HCT116 (cell line): ENCODE measurements at regions not wholly inside any gene's neighbourhood (a gene's known extent, or its start where the extent isn't known, plus 50 kb on each side); places are given as distances from the start of the nearest gene placed in this dataset.

Experiments
- ATAC-seq: fragments of 200-7000 bp; cut with Tn5 transposase; 2 replicates; pipeline ENCODE4 v1.9.1; 2020; ENCODE audit warnings: mild to moderate bottlenecking, moderate library complexity
- BruUV-seq: library from RNA; stranded (reverse); fragments of 400-500 nt; replicated peaks from 2 replicates; lab custom pipeline; 2021; lab: Mats Ljungman, UMichigan
- CTCF ChIA-PET: fragments of 300-600 bp; sonication (Branson Sonifier 250); formaldehyde crosslinking; loops from one replicate; lab custom pipeline; 2021; ENCODE audit warnings: antibody characterized with exemption; lab: Charles Lee
- POLR2A ChIA-PET: fragments of 300-600, 350-600 bp; sonication (Branson Sonifier 250); formaldehyde crosslinking; loops from one replicate; lab custom pipeline; 2021; ENCODE audit warnings: antibody characterized with exemption; lab: Charles Lee
- RAD21 ChIA-PET, 2 experiments: fragments of 300-600 bp; sonication (Branson Sonifier 250); formaldehyde crosslinking; loops; one replicate each; lab custom pipeline; 2023; ENCODE audit warnings: low total read pairs in 2 of 2; ENCODE audit not compliant: uncharacterized antibody in 2 of 2, unreplicated experiment in 2 of 2, low non-redundant PET in 1 of 2; lab: Charles Lee
- DNase-seq: peaks from one replicate; pipeline ENCODE4 v3.0.0-alpha.2; 2010; ENCODE audit warnings: low read depth, low spot score
- H2AFZ ChIP-seq: fragments of 200-600 bp; shearing (Covaris generic), sonication (generic); 2 replicates; pipeline ENCODE4 v1.6.1; 2017; ENCODE audit warnings: low read depth, mixed run types, mixed read lengths, antibody characterized with exemption, low read length; ENCODE audit not compliant: poor library complexity, severe bottlenecking
- H3K27ac ChIP-seq: 2 replicates; pipeline ENCODE4 v1.5.1; 2012; ENCODE audit warnings: low read depth, low read length
- H3K27me3 ChIP-seq: fragments of 200-600 bp; sonication (generic); 2 replicates; pipeline ENCODE4 v1.6.1; 2016; ENCODE audit warnings: mixed run types, low read length, mixed read lengths; ENCODE audit not compliant: insufficient read depth
- H3K36me3 ChIP-seq, 2 experiments: fragments of 200-500 bp in 1 of 2; fragments of 200-600 bp in 1 of 2; sonication (Bioruptor generic) in 1 of 2; sonication (generic) in 1 of 2; 2 replicates each; pipeline versions ENCODE4 v1.5.1 to v1.6.1; 2014 to 2016; ENCODE audit warnings: low read length in 2 of 2, inconsistent platforms in 1 of 2, mixed read lengths in 1 of 2, mixed run types in 1 of 2; ENCODE audit not compliant: insufficient read depth in 2 of 2, control insufficient read depth in 1 of 2
- H3K4me1 ChIP-seq, 2 experiments: fragments of 200-600 bp in 1 of 2; sonication (generic) in 1 of 2; 2 replicates each; pipeline versions ENCODE4 v1.5.1 to v1.6.1; 2012 to 2017; ENCODE audit warnings: low read length in 2 of 2, inconsistent platforms in 1 of 2, mild to moderate bottlenecking in 1 of 2, mixed read lengths in 1 of 2, mixed run types in 1 of 2, moderate library complexity in 1 of 2; ENCODE audit not compliant: insufficient read depth in 2 of 2, control insufficient read depth in 1 of 2
- H3K4me2 ChIP-seq: fragments of 200-600 bp; sonication (generic); 2 replicates; pipeline ENCODE4 v1.6.1; 2017; ENCODE audit warnings: mixed run types, low read length, mixed read lengths
- H3K4me3 ChIP-seq, 2 experiments: fragments of 200-600 bp in 1 of 2; sonication (generic) in 1 of 2; replicated peaks in 1 of 2; 2 replicates each; pipeline ENCODE4 v1.5.1; 2011 to 2016; ENCODE audit warnings: low read length in 2 of 2, control low read depth in 1 of 2, low read depth in 1 of 2, mild to moderate bottlenecking in 1 of 2, mixed read lengths in 1 of 2, mixed run types in 1 of 2
- H3K79me2 ChIP-seq: fragments of 200-600 bp; sonication (generic); 2 replicates; pipeline ENCODE4 v1.6.1; 2017; ENCODE audit warnings: mild to moderate bottlenecking, mixed run types, low read length, moderate library complexity, mixed read lengths; ENCODE audit not compliant: insufficient read depth
- H3K9ac ChIP-seq: fragments of 200-600 bp; sonication (generic); 2 replicates; pipeline ENCODE4 v1.6.1; 2016; ENCODE audit warnings: low read length, mixed read lengths
- H3K9me2 ChIP-seq: fragments of 200-600 bp; sonication (generic), shearing (Covaris generic); 2 replicates; pipeline ENCODE4 v1.6.1; 2017; ENCODE audit warnings: mixed run types, mild to moderate bottlenecking, moderate library complexity; ENCODE audit not compliant: insufficient read depth
- H3K9me3 ChIP-seq, 2 experiments: fragments of 200-500 bp in 1 of 2; fragments of 200-600 bp in 1 of 2; sonication (Bioruptor generic) in 1 of 2; sonication (generic) in 1 of 2; 2 replicates each; pipeline ENCODE4 v1.6.1; 2014 to 2017; ENCODE audit warnings: low read length in 2 of 2, mixed read lengths in 2 of 2, inconsistent platforms in 1 of 2, low read depth in 1 of 2, mild to moderate bottlenecking in 1 of 2, mixed run types in 1 of 2, moderate library complexity in 1 of 2; ENCODE audit not compliant: control insufficient read depth in 1 of 2, insufficient read depth in 1 of 2
- H4K20me1 ChIP-seq: fragments of 200-600 bp; sonication (generic), shearing (Covaris generic); 2 replicates; pipeline ENCODE4 v1.6.1; 2017; ENCODE audit warnings: mixed run types, mild to moderate bottlenecking, moderate library complexity; ENCODE audit not compliant: insufficient read depth
- CBX3 ChIP-seq: IDR thresholded peaks from 2 replicates; pipeline ENCODE4 v1.6.1; 2012; ENCODE audit warnings: low read depth
- ELF1 ChIP-seq: IDR thresholded peaks from 2 replicates; pipeline ENCODE4 v1.6.1; 2012; ENCODE audit warnings: low read depth, borderline replicate concordance
- EZH2 ChIP-seq: fragments of 200-600 bp; sonication (generic); IDR thresholded peaks from 2 replicates; pipeline ENCODE4 v1.6.1; 2017; ENCODE audit warnings: antibody characterized with exemption, mixed run types
- JUND ChIP-seq: IDR thresholded peaks from 2 replicates; pipeline ENCODE4 v1.6.1; 2012
- POLR2AphosphoS5 ChIP-seq: IDR thresholded peaks from 2 replicates; pipeline ENCODE4 v1.6.1; 2011; ENCODE audit warnings: mild to moderate bottlenecking, low read depth, low read length, moderate library complexity
- SIN3A ChIP-seq: IDR thresholded peaks from 2 replicates; pipeline ENCODE4 v1.6.1; 2012; ENCODE audit warnings: low read depth
- SRF ChIP-seq: IDR thresholded peaks from 2 replicates; pipeline ENCODE4 v1.6.1; 2012; ENCODE audit warnings: low read depth
- ZFX ChIP-seq: fragments of 450-650 bp; IDR thresholded peaks from 2 replicates; pipeline ENCODE4 v1.6.1; 2017
- intact Hi-C: fragments of 100-400 bp; cut with micrococcal nuclease; formaldehyde crosslinking; loops from 2 replicates; pipeline ENCODE4 v1.10.0; 2022
- TF ChIP-seq, protein P1 (sequence below): IDR thresholded peaks from 2 replicates; pipeline ENCODE4 v1.6.1; 2012
- TF ChIP-seq, protein P2 (sequence below): IDR thresholded peaks from 2 replicates; pipeline ENCODE4 v1.6.1; 2012
- TF ChIP-seq, protein P3 (sequence below): IDR thresholded peaks from 2 replicates; pipeline ENCODE4 v1.6.1; 2012; ENCODE audit warnings: low read depth

DNA sequence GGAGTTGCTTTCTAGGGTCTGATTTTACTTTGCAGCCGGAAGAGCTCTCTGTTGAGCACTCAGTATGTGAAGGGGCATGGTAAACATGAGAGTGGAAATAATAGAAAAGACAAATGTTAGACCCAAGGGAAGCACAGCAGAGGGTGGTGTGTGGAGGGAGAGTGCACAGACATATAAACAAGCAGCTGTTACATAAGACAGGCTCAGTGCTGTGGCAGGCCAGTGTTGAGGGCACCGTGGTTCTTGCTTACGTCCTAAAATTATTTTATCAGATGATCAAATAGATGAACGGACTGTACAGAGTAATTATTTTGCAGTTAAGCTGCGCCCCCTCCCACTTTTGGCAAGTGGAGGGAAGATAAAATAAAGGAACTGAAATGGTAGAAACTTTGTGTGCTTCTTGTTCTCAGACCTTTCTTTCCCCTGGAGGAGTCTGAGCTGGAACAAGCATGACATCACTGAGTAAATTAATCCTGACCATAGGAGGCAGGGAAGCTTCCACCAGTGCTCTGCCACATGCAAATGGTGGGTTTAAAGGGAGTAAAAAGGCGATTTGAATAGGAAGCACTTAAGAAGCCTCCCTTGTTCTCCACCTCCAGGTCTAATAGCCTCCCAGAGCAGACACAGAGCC lies 205.6 kb downstream of the IL20RB start:
- no peak for ATAC-seq
- no peaks in the 10 kb centered on the region for H3K9me3 ChIP-seq
- no peak overlapping the region for H2AFZ ChIP-seq
- intact Hi-C loops = no loop called here
- H3K9ac ChIP-seq = no peak overlapping the region
- peaks cover 10% of the 10 kb centered on the region for H3K27me3 ChIP-seq
- peaks cover 0 to 5% of the 10 kb centered on the region in 2 experiments; a peak in 1 of 4 replicates for H3K4me1 ChIP-seq
- no peaks in the 10 kb centered on the region for H3K79me2 ChIP-seq
- ChIA-PET RAD21 (no interaction called here), POLR2A (no interaction called here), CTCF (no interaction called here)
- H3K36me3 ChIP-seq = no peaks in the 10 kb centered on the region
- H3K4me2 ChIP-seq = no peak overlapping the region
- TF ChIP-seq, protein P1, sequence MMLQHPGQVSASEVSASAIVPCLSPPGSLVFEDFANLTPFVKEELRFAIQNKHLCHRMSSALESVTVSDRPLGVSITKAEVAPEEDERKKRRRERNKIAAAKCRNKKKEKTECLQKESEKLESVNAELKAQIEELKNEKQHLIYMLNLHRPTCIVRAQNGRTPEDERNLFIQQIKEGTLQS = no peak
- no peak for TF ChIP-seq SIN3A
- TF ChIP-seq ELF1 = no peak
- TF ChIP-seq SRF = no peak
- TF ChIP-seq, protein P2, sequence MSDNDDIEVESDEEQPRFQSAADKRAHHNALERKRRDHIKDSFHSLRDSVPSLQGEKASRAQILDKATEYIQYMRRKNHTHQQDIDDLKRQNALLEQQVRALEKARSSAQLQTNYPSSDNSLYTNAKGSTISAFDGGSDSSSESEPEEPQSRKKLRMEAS = no peak
- TF ChIP-seq EZH2 = no peak
- no peak for TF ChIP-seq JUND
- no peak for TF ChIP-seq POLR2AphosphoS5
- no peak for TF ChIP-seq CBX3
- no peak for TF ChIP-seq ZFX
- TF ChIP-seq, protein P3, sequence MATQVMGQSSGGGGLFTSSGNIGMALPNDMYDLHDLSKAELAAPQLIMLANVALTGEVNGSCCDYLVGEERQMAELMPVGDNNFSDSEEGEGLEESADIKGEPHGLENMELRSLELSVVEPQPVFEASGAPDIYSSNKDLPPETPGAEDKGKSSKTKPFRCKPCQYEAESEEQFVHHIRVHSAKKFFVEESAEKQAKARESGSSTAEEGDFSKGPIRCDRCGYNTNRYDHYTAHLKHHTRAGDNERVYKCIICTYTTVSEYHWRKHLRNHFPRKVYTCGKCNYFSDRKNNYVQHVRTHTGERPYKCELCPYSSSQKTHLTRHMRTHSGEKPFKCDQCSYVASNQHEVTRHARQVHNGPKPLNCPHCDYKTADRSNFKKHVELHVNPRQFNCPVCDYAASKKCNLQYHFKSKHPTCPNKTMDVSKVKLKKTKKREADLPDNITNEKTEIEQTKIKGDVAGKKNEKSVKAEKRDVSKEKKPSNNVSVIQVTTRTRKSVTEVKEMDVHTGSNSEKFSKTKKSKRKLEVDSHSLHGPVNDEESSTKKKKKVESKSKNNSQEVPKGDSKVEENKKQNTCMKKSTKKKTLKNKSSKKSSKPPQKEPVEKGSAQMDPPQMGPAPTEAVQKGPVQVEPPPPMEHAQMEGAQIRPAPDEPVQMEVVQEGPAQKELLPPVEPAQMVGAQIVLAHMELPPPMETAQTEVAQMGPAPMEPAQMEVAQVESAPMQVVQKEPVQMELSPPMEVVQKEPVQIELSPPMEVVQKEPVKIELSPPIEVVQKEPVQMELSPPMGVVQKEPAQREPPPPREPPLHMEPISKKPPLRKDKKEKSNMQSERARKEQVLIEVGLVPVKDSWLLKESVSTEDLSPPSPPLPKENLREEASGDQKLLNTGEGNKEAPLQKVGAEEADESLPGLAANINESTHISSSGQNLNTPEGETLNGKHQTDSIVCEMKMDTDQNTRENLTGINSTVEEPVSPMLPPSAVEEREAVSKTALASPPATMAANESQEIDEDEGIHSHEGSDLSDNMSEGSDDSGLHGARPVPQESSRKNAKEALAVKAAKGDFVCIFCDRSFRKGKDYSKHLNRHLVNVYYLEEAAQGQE = no peak
- DNase-seq = no peak
- no peaks in the 10 kb centered on the region for H4K20me1 ChIP-seq
- H3K4me3 ChIP-seq = no peak overlapping the region
- H3K9me2 ChIP-seq = no peaks in the 10 kb centered on the region
- BruUV-seq = no TSS peak
- no peak overlapping the region for H3K27ac ChIP-seq
